SK-N-SH (cell line): ENCODE measurements at regions not wholly inside any gene's neighbourhood (a gene's known extent, or its start where the extent isn't known, plus 50 kb on each side); places are given as distances from the start of the nearest gene placed in this dataset.

ENCODE experiments used
- CTCF ChIA-PET: fragments of 300-600, 350-600 bp; formaldehyde crosslinking; extraction: SDS; loops from one replicate; lab custom pipeline; 2021; lab: Yijun Ruan, JAX
- POLR2A ChIA-PET: fragments of 350-600 bp; sonication (Branson Sonifier 250); formaldehyde crosslinking; extraction: SDS; loops from one replicate; lab custom pipeline; 2020; ENCODE audit warnings: antibody characterized with exemption, inconsistent platforms; lab: Yijun Ruan, JAX
- DNase-seq: peaks from one replicate; pipeline ENCODE4 v3.0.0; 2012
- H2AFZ ChIP-seq: fragments of 200-600 bp; sonication (generic); 2 replicates; pipeline ENCODE4 v1.8.1; 2016; ENCODE audit warnings: antibody characterized with exemption, mild to moderate bottlenecking, low read depth
- H3F3A ChIP-seq: fragments of 200-600 bp; sonication (generic); replicated peaks from 2 replicates; pipeline ENCODE3; 2016; ENCODE audit warnings: antibody characterized with exemption, mild to moderate bottlenecking; ENCODE audit not compliant: insufficient read depth
- H3K27ac ChIP-seq, 2 experiments: fragments of 200-500 bp in 1 of 2; fragments of 200-600 bp in 1 of 2; sonication (Bioruptor generic) in 1 of 2; sonication (generic), shearing (Covaris generic) in 1 of 2; 2 replicates each; pipeline versions ENCODE4 v1.5.1 to v1.6.1; 2014 to 2016; ENCODE audit warnings: low read depth in 2 of 2, inconsistent platforms in 1 of 2, low read length in 1 of 2, mild to moderate bottlenecking in 1 of 2, mixed read lengths in 1 of 2
- H3K27me3 ChIP-seq: fragments of 200-600 bp; sonication (generic), shearing (Covaris generic); 2 replicates; pipeline ENCODE4 v1.6.1; 2016; ENCODE audit warnings: mixed run types; ENCODE audit not compliant: insufficient read depth
- H3K36me3 ChIP-seq, 2 experiments: fragments of 200-500 bp in 1 of 2; fragments of 200-600 bp in 1 of 2; sonication (Bioruptor generic) in 1 of 2; sonication (generic) in 1 of 2; replicated peaks in 1 of 2; 2 replicates each; pipeline versions ENCODE3 to v1.5.1; 2014 to 2016; ENCODE audit warnings: low read length in 1 of 2, mild to moderate bottlenecking in 1 of 2; ENCODE audit not compliant: insufficient read depth in 2 of 2, control insufficient read depth in 1 of 2
- H3K4me1 ChIP-seq, 2 experiments: fragments of 200-500 bp in 1 of 2; fragments of 200-600 bp in 1 of 2; sonication (Bioruptor generic) in 1 of 2; sonication (generic), shearing (Covaris generic) in 1 of 2; 2 replicates each; pipeline versions ENCODE4 v1.5.1 to v1.6.1; 2014 to 2016; ENCODE audit warnings: low read depth in 1 of 2, low read length in 1 of 2, mixed run types in 1 of 2; ENCODE audit not compliant: insufficient read depth in 2 of 2, control insufficient read depth in 1 of 2
- H3K4me2 ChIP-seq: fragments of 200-600 bp; sonication (generic), shearing (Covaris generic); 2 replicates; pipeline ENCODE4 v1.6.1; 2017; ENCODE audit warnings: mixed run types
- H3K4me3 ChIP-seq, 2 experiments: fragments of 200-500 bp in 1 of 2; fragments of 200-600 bp in 1 of 2; sonication (Bioruptor generic) in 1 of 2; sonication (generic), shearing (Covaris generic) in 1 of 2; 2 replicates each; pipeline versions ENCODE4 v1.5.1 to v1.8.1; 2014 to 2016; ENCODE audit warnings: low read depth in 2 of 2, inconsistent platforms in 1 of 2, low read length in 1 of 2, mild to moderate bottlenecking in 1 of 2, mixed read lengths in 1 of 2, moderate library complexity in 1 of 2
- H3K79me2 ChIP-seq: fragments of 200-600 bp; sonication (generic); 2 replicates; pipeline ENCODE4 v1.8.1; 2017; ENCODE audit warnings: mild to moderate bottlenecking; ENCODE audit not compliant: insufficient read depth
- H3K9ac ChIP-seq: fragments of 200-600 bp; sonication (generic); 2 replicates; pipeline ENCODE4 v1.6.1; 2017; ENCODE audit warnings: mixed run types
- H3K9me2 ChIP-seq: fragments of 200-600 bp; sonication (generic); 2 replicates; pipeline ENCODE4 v1.6.1; 2017; ENCODE audit warnings: mixed run types
- H3K9me3 ChIP-seq: fragments of 200-600 bp; sonication (generic); 2 replicates; pipeline ENCODE4 v1.6.1; 2017; ENCODE audit warnings: mixed run types, mild to moderate bottlenecking, moderate library complexity
- H4K20me1 ChIP-seq: fragments of 200-600 bp; sonication (generic); 2 replicates; pipeline ENCODE4 v1.6.1; 2017; ENCODE audit warnings: mild to moderate bottlenecking, mixed run types; ENCODE audit not compliant: insufficient read depth
- CHD2 ChIP-seq: fragments of 150-350 bp; IDR thresholded peaks from 2 replicates; pipeline ENCODE4 v1.6.1; 2018; ENCODE audit warnings: low read length; ENCODE audit not compliant: partially characterized antibody
- CTCF ChIP-seq: fragments of 200-600 bp; sonication (generic); IDR thresholded peaks from 2 replicates; pipeline ENCODE4 v1.6.1; 2017; ENCODE audit warnings: antibody characterized with exemption, mild to moderate bottlenecking, moderate library complexity
- ELF1 ChIP-seq: IDR thresholded peaks from 2 replicates; pipeline ENCODE4 v1.4.0; 2012
- FOXJ3 ChIP-seq: sonication (generic); formaldehyde crosslinking; IDR thresholded peaks from 2 replicates; pipeline ENCODE4 v1.5.1; 2020; ENCODE audit warnings: mild to moderate bottlenecking, missing genetic modification reagents
- FOXM1 ChIP-seq: IDR thresholded peaks from 2 replicates; pipeline ENCODE4 v1.4.0; 2012; ENCODE audit warnings: low read depth, mild to moderate bottlenecking
- GABPA ChIP-seq: IDR thresholded peaks from 2 replicates; pipeline ENCODE4 v1.4.0; 2012; ENCODE audit warnings: low read depth, mild to moderate bottlenecking
- GATA2 ChIP-seq: sonication (generic); formaldehyde crosslinking; IDR thresholded peaks from 2 replicates; pipeline ENCODE4 v1.5.0; 2020; ENCODE audit warnings: mild to moderate bottlenecking, missing genetic modification reagents
- JUND ChIP-seq: IDR thresholded peaks from 2 replicates; pipeline ENCODE4 v1.4.0; 2012
- MAX ChIP-seq: IDR thresholded peaks from 2 replicates; pipeline ENCODE4 v1.4.0; 2012; ENCODE audit warnings: low read depth
- MXI1 ChIP-seq: IDR thresholded peaks from 2 replicates; pipeline ENCODE4 v1.6.1; 2012; ENCODE audit warnings: mild to moderate bottlenecking, low read depth, low read length, improper control_type of control experiment
- NFIC ChIP-seq: IDR thresholded peaks from 2 replicates; pipeline ENCODE4 v1.4.0; 2012; ENCODE audit warnings: borderline replicate concordance
- NRF1 ChIP-seq: IDR thresholded peaks from 2 replicates; pipeline ENCODE4 v1.6.1; 2012; ENCODE audit warnings: low read depth, mild to moderate bottlenecking, low read length
- PBX3 ChIP-seq: IDR thresholded peaks from 2 replicates; pipeline ENCODE4; 2012
- RCOR1 ChIP-seq: fragments of 150-350 bp; IDR thresholded peaks from 2 replicates; pipeline ENCODE4 v1.6.1; 2017; ENCODE audit warnings: antibody characterized with exemption, low read length
- REST ChIP-seq: IDR thresholded peaks from 2 replicates; pipeline ENCODE4 v1.6.1; 2012; ENCODE audit warnings: mild to moderate bottlenecking, low read depth, low read length, moderate library complexity
- RFX5 ChIP-seq: IDR thresholded peaks from 2 replicates; pipeline ENCODE4 v1.6.1; 2012; ENCODE audit warnings: mild to moderate bottlenecking, improper control_type of control experiment, low read length
- SMC3 ChIP-seq: IDR thresholded peaks from 2 replicates; pipeline ENCODE4 v1.6.1; 2012; ENCODE audit warnings: low read depth, low read length, improper control_type of control experiment
- TCF12 ChIP-seq: IDR thresholded peaks from 2 replicates; pipeline ENCODE4 v1.4.0; 2012
- USF2 ChIP-seq: fragments of 150-350 bp; IDR thresholded peaks from 2 replicates; pipeline ENCODE4 v1.6.1; 2017; ENCODE audit warnings: antibody characterized with exemption, low read length, low read depth, borderline replicate concordance
- ZBTB33 ChIP-seq: IDR thresholded peaks from 2 replicates; pipeline ENCODE4 v1.4.0; 2012; ENCODE audit warnings: low read depth, borderline replicate concordance
- WGBS: methylation state at CpG from one replicate; pipeline ENCODE4 v1.1.6; 2017; ENCODE audit warnings: low lambda C conversion rate; 5-methylcytosine and 5-hydroxymethylcytosine counted together

GRCh38 chr9:87283585-87283984 lies 214.1 kb upstream of the DAPK1 start:
- H3K27ac ChIP-seq, result peak overlapping the region in 1 of 2 experiments; percentile 28; a peak in 2 of 4 replicates
- WGBS, result 96% methylated on average over 4 of the region's 4 CpGs
- POLR2A ChIA-PET, result no interaction called here

More at GRCh38 chr9:87283585-87283984, 214.1 kb upstream of the DAPK1 start:
- Histone ChIP-seq H2AFZ (no peak overlapping the region), H3K36me3 (no peaks in the 10 kb centered on the region), H3F3A (no peaks in the 10 kb centered on the region), H3K4me3 (no peak overlapping the region), H3K9ac (no peak overlapping the region), H3K27me3 (no peaks in the 10 kb centered on the region), H3K9me2 (no peaks in the 10 kb centered on the region), H3K4me2 (no peak overlapping the region), H3K9me3 (no peaks in the 10 kb centered on the region), H3K79me2 (no peaks in the 10 kb centered on the region), H3K4me1 (peaks cover 11 to 13% of the 10 kb centered on the region in 2 experiments), H4K20me1 (no peaks in the 10 kb centered on the region)
- CTCF ChIA-PET, result no interaction called here
- no peak for TF ChIP-seq ELF1
- no peak for TF ChIP-seq PBX3
- no peak for TF ChIP-seq MXI1
- no peak for TF ChIP-seq MAX
- TF ChIP-seq ZBTB33, result no peak
- TF ChIP-seq CHD2, result no peak
- no peak for TF ChIP-seq RFX5
- no peak for TF ChIP-seq USF2
- no peak for TF ChIP-seq RCOR1
- TF ChIP-seq CTCF, result no peak
- no peak for TF ChIP-seq SMC3
- no peak for TF ChIP-seq FOXJ3
- no peak for TF ChIP-seq REST
- TF ChIP-seq GABPA, result no peak
- no peak for TF ChIP-seq FOXM1
- TF ChIP-seq JUND, result no peak
- TF ChIP-seq NRF1, result no peak
- no peak for TF ChIP-seq GATA2
- TF ChIP-seq TCF12, result no peak
- TF ChIP-seq NFIC, result no peak
- DNase-seq, result no peak
